ENCODE measurements at regions not wholly inside any gene's neighbourhood (a gene's known extent, or its start where the extent isn't known, plus 50 kb on each side); places are given as distances from the start of the nearest gene placed in this dataset.

- H4K20me1 ChIP-seq (ENCODE audit: control insufficient read depth, insufficient read depth, low read depth, low read length), result no peaks in the 10 kb centered on the region
- H3F3A ChIP-seq (ENCODE audit: control insufficient read depth, insufficient read depth), result no peaks in the 10 kb centered on the region
- no peaks in the 10 kb centered on the region for H3K4me1 ChIP-seq (ENCODE audit: control insufficient read depth, low read length)
- H3K4me3 ChIP-seq (ENCODE audit: low read length), result no peak overlapping the region
- no peak for TF ChIP-seq CTCF (IDR thresholded peaks at IDR 0.05; ENCODE audit: low read depth, low read length, poor library complexity, severe bottlenecking)
- TF ChIP-seq EZH2phosphoT487 (IDR thresholded peaks at IDR 0.05; ENCODE audit: borderline replicate concordance, low read length), result no peak
- H3K4me2 ChIP-seq (ENCODE audit: low read length), result no peak overlapping the region
- no peaks in the 10 kb centered on the region for H3K36me3 ChIP-seq (ENCODE audit: control insufficient read depth, low read length)
- no peak overlapping the region for H3K27ac ChIP-seq (ENCODE audit: low read depth, low read length)
- H3K79me2 ChIP-seq (ENCODE audit: control insufficient read depth, low read length), result no peaks in the 10 kb centered on the region
- H3K9me3 ChIP-seq (ENCODE audit: control insufficient read depth, insufficient read depth, low read length), result no peaks in the 10 kb centered on the region
- H3K27me3 ChIP-seq (ENCODE audit: control insufficient read depth, low read length), result no peaks in the 10 kb centered on the region; the same call in 1 of the 2 replicates
- no peaks in the 10 kb centered on the region for H3K9me2 ChIP-seq (replicated peaks; ENCODE audit: control insufficient read depth, low read length)
Measured at GRCh38 chr11:119791701-119792151, 62.7 kb upstream of the NECTIN1 start.

GRCh38 chr11:119791047-119791446 lies 62.0 kb upstream of the NECTIN1 start:
- H3K4me3 ChIP-seq (ENCODE audit: low read length), result no peak overlapping the region

GRCh38 chr11:119790476-119790875 lies 61.5 kb upstream of the NECTIN1 start:
- no peak for TF ChIP-seq CTCF (IDR thresholded peaks at IDR 0.05; ENCODE audit: low read depth, low read length, poor library complexity, severe bottlenecking)
- no peak for TF ChIP-seq EZH2phosphoT487 (IDR thresholded peaks at IDR 0.05; ENCODE audit: borderline replicate concordance, low read length)
- no peaks in the 10 kb centered on the region for H3K9me2 ChIP-seq (replicated peaks; ENCODE audit: control insufficient read depth, low read length)
- no peaks in the 10 kb centered on the region for H3K79me2 ChIP-seq (ENCODE audit: control insufficient read depth, low read length)
- H3K36me3 ChIP-seq (ENCODE audit: control insufficient read depth, low read length), result no peaks in the 10 kb centered on the region
- no peaks in the 10 kb centered on the region for H3F3A ChIP-seq (ENCODE audit: control insufficient read depth, insufficient read depth)
- H3K27ac ChIP-seq (ENCODE audit: low read depth, low read length), result no peak overlapping the region
- H4K20me1 ChIP-seq (ENCODE audit: control insufficient read depth, insufficient read depth, low read depth, low read length), result no peaks in the 10 kb centered on the region
- H3K4me3 ChIP-seq (ENCODE audit: low read length), result no peak overlapping the region
- no peak overlapping the region for H3K4me2 ChIP-seq (ENCODE audit: low read length)
- H3K4me1 ChIP-seq (ENCODE audit: control insufficient read depth, low read length), result no peaks in the 10 kb centered on the region
- H3K27me3 ChIP-seq (ENCODE audit: control insufficient read depth, low read length), result no peaks in the 10 kb centered on the region; the same call in 1 of the 2 replicates
- H3K9me3 ChIP-seq (ENCODE audit: control insufficient read depth, insufficient read depth, low read length), result no peaks in the 10 kb centered on the region

More at GRCh38 chr11:119791047-119791446, 62.0 kb upstream of the NECTIN1 start:
- Histone ChIP-seq H3K27ac (ENCODE audit: low read depth, low read length) (no peak overlapping the region), H3K27me3 (ENCODE audit: control insufficient read depth, low read length) (no peaks in the 10 kb centered on the region; the same call in 1 of the 2 replicates), H3K4me1 (ENCODE audit: control insufficient read depth, low read length) (no peaks in the 10 kb centered on the region), H3K4me2 (ENCODE audit: low read length) (no peak overlapping the region), H3K9me3 (ENCODE audit: control insufficient read depth, insufficient read depth, low read length) (no peaks in the 10 kb centered on the region), H3F3A (ENCODE audit: control insufficient read depth, insufficient read depth) (no peaks in the 10 kb centered on the region), H3K9me2 (replicated peaks; ENCODE audit: control insufficient read depth, low read length) (no peaks in the 10 kb centered on the region), H3K79me2 (ENCODE audit: control insufficient read depth, low read length) (no peaks in the 10 kb centered on the region), H3K36me3 (ENCODE audit: control insufficient read depth, low read length) (no peaks in the 10 kb centered on the region), H4K20me1 (ENCODE audit: control insufficient read depth, insufficient read depth, low read depth, low read length) (no peaks in the 10 kb centered on the region)
- TF ChIP-seq CTCF (IDR thresholded peaks at IDR 0.05; ENCODE audit: low read depth, low read length, poor library complexity, severe bottlenecking) (no peak), EZH2phosphoT487 (IDR thresholded peaks at IDR 0.05; ENCODE audit: borderline replicate concordance, low read length) (no peak)
